MM.1S (cell line): ENCODE measurements at regions not wholly inside any gene's neighbourhood (a gene's known extent, or its start where the extent isn't known, plus 50 kb on each side); places are given as distances from the start of the nearest gene placed in this dataset.

Experiments used
- DNase-seq: peaks from one replicate; pipeline ENCODE4 v3.0.0-alpha.2; 2015
- H2AFZ ChIP-seq: fragments of 300-600 bp; sonication (generic); 2 replicates; pipeline ENCODE4 v1.6.0; 2016; ENCODE audit warnings: antibody characterized with exemption, low read length
- H3F3A ChIP-seq: fragments of 300-600 bp; sonication (generic); 2 replicates; pipeline ENCODE4 v1.6.1; 2016; ENCODE audit warnings: mild to moderate bottlenecking, antibody characterized with exemption, low read length, moderate library complexity, mixed read lengths; ENCODE audit not compliant: insufficient read depth
- H3K27ac ChIP-seq: fragments of 300-600 bp; sonication (generic); 2 replicates; pipeline ENCODE4 v1.5.1; 2016; ENCODE audit warnings: mild to moderate bottlenecking, low read length
- H3K27me3 ChIP-seq: fragments of 300-600 bp; sonication (generic); replicated peaks from 2 replicates; pipeline ENCODE4 v1.6.0; 2016; ENCODE audit warnings: low read length; ENCODE audit not compliant: insufficient read depth
- H3K36me3 ChIP-seq: fragments of 300-600 bp; sonication (generic); replicated peaks from 2 replicates; pipeline ENCODE4 v1.6.1; 2016; ENCODE audit warnings: mild to moderate bottlenecking, low read length, mixed read lengths; ENCODE audit not compliant: insufficient read depth
- H3K4me1 ChIP-seq: fragments of 300-600 bp; sonication (generic); 2 replicates; pipeline ENCODE4 v1.6.1; 2016; ENCODE audit warnings: low read length, mixed read lengths
- H3K4me2 ChIP-seq: fragments of 300-600 bp; sonication (generic); 2 replicates; pipeline ENCODE4 v1.6.0; 2016; ENCODE audit warnings: low read depth, low read length
- H3K4me3 ChIP-seq: fragments of 300-600 bp; sonication (generic); 2 replicates; pipeline ENCODE4 v1.5.1; 2016; ENCODE audit warnings: low read length, mixed read lengths
- H3K79me2 ChIP-seq: fragments of 300-600 bp; sonication (generic); 2 replicates; pipeline ENCODE4 v1.6.1; 2016; ENCODE audit warnings: mixed run types, low read length, mixed read lengths
- H3K9ac ChIP-seq: fragments of 300-600 bp; sonication (generic); 2 replicates; pipeline ENCODE4 v1.6.1; 2016; ENCODE audit warnings: low read length, mixed read lengths
- H3K9me2 ChIP-seq: fragments of 300-600 bp; sonication (generic); replicated peaks from 2 replicates; pipeline ENCODE4 v1.6.1; 2016; ENCODE audit warnings: mild to moderate bottlenecking, low read length, mixed read lengths; ENCODE audit not compliant: insufficient read depth
- H3K9me3 ChIP-seq: fragments of 300-600 bp; sonication (generic); replicated peaks from 2 replicates; pipeline ENCODE4 v1.6.1; 2016; ENCODE audit warnings: mild to moderate bottlenecking, low read length, mixed read lengths; ENCODE audit not compliant: insufficient read depth
- H4K20me1 ChIP-seq: fragments of 300-600 bp; sonication (generic); 2 replicates; pipeline ENCODE4 v1.6.1; 2016; ENCODE audit warnings: mild to moderate bottlenecking, low read length, moderate library complexity, mixed read lengths; ENCODE audit not compliant: insufficient read depth
- EZH2 ChIP-seq: fragments of 300-600 bp; sonication (generic); optimal IDR thresholded peaks from 2 replicates; pipeline ENCODE3; 2017; ENCODE audit warnings: low read depth, mild to moderate bottlenecking, antibody characterized with exemption, low read length, mixed read lengths
- EZH2phosphoT487 ChIP-seq: fragments of 300-600 bp; sonication (generic); IDR thresholded peaks from 2 replicates; pipeline ENCODE4 v1.6.1; 2018; ENCODE audit warnings: antibody characterized with exemption, low read length
- TF ChIP-seq, protein P1 (sequence below): fragments of 300-600 bp; sonication (generic); IDR thresholded peaks from 2 replicates; pipeline ENCODE4 v1.5.1; 2016; ENCODE audit warnings: antibody characterized with exemption, low read length, mixed read lengths

DNA sequence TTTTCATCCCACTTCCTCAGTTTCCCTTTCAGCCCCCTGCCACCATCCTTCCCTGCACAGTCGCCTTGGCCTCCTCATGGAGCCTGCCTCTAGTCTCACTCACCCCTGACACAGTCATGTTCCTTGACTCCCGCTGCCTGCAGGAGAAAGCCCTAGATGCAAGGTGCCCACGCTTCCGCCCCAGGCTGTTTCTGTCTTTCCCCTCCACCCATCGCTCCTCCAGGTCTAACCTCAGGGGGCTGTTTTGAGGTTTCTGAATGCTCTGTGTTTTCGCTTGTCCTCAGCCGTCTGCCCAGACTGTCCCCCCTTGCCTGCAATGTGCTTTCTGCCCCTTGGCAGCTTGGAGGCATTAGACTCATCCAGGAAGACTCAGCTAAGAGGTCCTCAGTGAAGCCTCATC lies 89.9 kb downstream of the EMX2 start:
- Histone ChIP-seq H3F3A (no peaks in the 10 kb centered on the region), H2AFZ (no peak overlapping the region), H3K79me2 (no peaks in the 10 kb centered on the region), H3K9ac (no peak overlapping the region), H3K36me3 (no peaks in the 10 kb centered on the region), H3K27ac (no peak overlapping the region), H3K9me3 (no peaks in the 10 kb centered on the region), H3K9me2 (no peaks in the 10 kb centered on the region), H3K4me3 (no peak overlapping the region), H4K20me1 (no peaks in the 10 kb centered on the region), H3K4me1 (no peaks in the 10 kb centered on the region), H3K4me2 (no peak overlapping the region), H3K27me3 (no peaks in the 10 kb centered on the region)
- no peak for DNase-seq
- no peak for TF ChIP-seq EZH2
- TF ChIP-seq EZH2phosphoT487: no peak
- TF ChIP-seq, protein P1, sequence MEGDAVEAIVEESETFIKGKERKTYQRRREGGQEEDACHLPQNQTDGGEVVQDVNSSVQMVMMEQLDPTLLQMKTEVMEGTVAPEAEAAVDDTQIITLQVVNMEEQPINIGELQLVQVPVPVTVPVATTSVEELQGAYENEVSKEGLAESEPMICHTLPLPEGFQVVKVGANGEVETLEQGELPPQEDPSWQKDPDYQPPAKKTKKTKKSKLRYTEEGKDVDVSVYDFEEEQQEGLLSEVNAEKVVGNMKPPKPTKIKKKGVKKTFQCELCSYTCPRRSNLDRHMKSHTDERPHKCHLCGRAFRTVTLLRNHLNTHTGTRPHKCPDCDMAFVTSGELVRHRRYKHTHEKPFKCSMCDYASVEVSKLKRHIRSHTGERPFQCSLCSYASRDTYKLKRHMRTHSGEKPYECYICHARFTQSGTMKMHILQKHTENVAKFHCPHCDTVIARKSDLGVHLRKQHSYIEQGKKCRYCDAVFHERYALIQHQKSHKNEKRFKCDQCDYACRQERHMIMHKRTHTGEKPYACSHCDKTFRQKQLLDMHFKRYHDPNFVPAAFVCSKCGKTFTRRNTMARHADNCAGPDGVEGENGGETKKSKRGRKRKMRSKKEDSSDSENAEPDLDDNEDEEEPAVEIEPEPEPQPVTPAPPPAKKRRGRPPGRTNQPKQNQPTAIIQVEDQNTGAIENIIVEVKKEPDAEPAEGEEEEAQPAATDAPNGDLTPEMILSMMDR: no peak

DNA sequence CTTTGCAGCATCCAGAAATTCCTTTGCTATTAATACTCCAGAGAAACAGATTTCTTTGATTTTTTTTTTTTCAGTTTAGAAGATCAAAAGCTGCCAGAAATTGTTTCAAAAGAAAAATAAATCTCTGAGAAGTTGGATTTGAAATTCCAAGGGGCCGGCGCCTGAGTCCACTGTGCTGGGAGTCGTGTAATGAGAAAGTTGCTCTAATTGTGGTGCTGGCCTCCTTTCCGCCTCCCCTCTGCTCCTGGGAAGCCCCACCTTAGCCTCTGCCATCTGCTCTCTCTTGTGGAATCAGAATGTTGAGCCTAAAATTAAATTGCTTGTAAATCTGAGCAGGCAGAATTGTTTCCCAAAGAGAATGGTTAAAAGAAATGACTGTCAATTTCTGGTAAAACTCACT lies 93.3 kb downstream of the EMX2 start:
- TF ChIP-seq EZH2 (no peak), EZH2phosphoT487 (no peak)
- TF ChIP-seq, protein P1: no peak
- Histone ChIP-seq H3K4me2 (no peak overlapping the region), H4K20me1 (no peaks in the 10 kb centered on the region), H3K27me3 (no peaks in the 10 kb centered on the region), H3K9me2 (no peaks in the 10 kb centered on the region), H3K36me3 (no peaks in the 10 kb centered on the region), H3K4me3 (no peak overlapping the region), H3K4me1 (no peaks in the 10 kb centered on the region), H3K9me3 (no peaks in the 10 kb centered on the region), H3F3A (no peaks in the 10 kb centered on the region), H2AFZ (no peak overlapping the region), H3K79me2 (no peaks in the 10 kb centered on the region), H3K27ac (no peak overlapping the region), H3K9ac (no peak overlapping the region)
- no peak for DNase-seq

DNA sequence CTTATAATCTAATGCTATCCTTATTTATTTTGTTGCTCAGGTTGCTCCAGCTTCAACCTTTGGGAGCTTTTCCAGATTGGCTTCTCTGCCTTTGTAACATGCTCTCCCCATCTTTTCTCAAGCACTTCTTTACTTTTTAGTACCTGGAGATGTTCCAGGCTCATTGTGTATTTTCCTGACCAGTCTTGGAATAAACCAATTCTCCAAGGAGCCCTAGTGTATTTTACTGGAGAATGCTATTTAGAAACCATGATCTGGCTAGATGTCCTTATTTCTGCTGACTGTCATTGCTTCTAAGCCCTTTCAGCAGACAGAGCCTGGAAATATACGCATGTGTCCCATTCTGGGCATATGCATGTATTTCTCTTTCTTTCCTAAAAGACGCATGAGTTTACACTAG lies 95.7 kb downstream of the EMX2 start:
- Histone ChIP-seq H3K9me3 (no peaks in the 10 kb centered on the region), H3K79me2 (no peaks in the 10 kb centered on the region), H3K4me1 (no peaks in the 10 kb centered on the region), H3K36me3 (no peaks in the 10 kb centered on the region), H3F3A (no peaks in the 10 kb centered on the region), H3K27ac (no peak overlapping the region), H3K4me2 (no peak overlapping the region), H2AFZ (no peak overlapping the region), H3K4me3 (no peak overlapping the region), H3K27me3 (no peaks in the 10 kb centered on the region), H3K9me2 (no peaks in the 10 kb centered on the region), H4K20me1 (no peaks in the 10 kb centered on the region), H3K9ac (no peak overlapping the region)
- no peak for TF ChIP-seq EZH2
- TF ChIP-seq EZH2phosphoT487: no peak
- TF ChIP-seq, protein P1: no peak
- DNase-seq: no peak
